ENCODE measurements at regions not wholly inside any gene's neighbourhood (a gene's known extent, or its start where the extent isn't known, plus 50 kb on each side); places are given as distances from the start of the nearest gene placed in this dataset.

DNA sequence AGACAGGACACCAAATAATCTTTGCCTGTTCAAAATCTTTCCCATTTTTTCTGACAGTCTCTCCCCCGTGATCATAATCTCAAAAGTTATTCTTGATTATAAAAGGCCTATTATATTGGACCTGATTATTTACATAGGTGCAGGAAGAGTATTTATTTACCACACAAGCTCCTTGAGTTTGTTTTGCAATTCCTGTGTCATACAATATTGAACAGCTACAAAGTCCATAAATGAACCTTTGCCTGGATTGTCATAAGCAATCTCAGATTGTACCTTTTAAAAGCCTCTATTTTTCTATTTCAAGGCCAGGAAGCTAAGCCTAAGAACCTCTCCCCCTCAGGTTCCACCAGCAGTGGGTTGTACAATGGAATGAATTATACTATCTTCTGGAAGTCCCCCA, 183.9 kb upstream of the MEOX2 start:
- Histone ChIP-seq H4K20me1 (ENCODE audit: control insufficient read depth, insufficient read depth, low read depth, low read length) (no peaks in the 10 kb centered on the region), H3K79me2 (ENCODE audit: control insufficient read depth, low read length) (no peaks in the 10 kb centered on the region), H3K9me2 (replicated peaks; ENCODE audit: control insufficient read depth, low read length) (no peaks in the 10 kb centered on the region), H3K27me3 (ENCODE audit: control insufficient read depth, low read length) (no peaks in the 10 kb centered on the region), H3K36me3 (ENCODE audit: control insufficient read depth, low read length) (no peaks in the 10 kb centered on the region), H3K4me1 (ENCODE audit: control insufficient read depth, low read length) (no peaks in the 10 kb centered on the region), H3K27ac (ENCODE audit: low read depth, low read length) (no peak overlapping the region), H3K4me3 (ENCODE audit: low read length) (no peak overlapping the region), H3K9me3 (ENCODE audit: control insufficient read depth, insufficient read depth, low read length) (no peaks in the 10 kb centered on the region), H3K4me2 (ENCODE audit: low read length) (no peak overlapping the region), H3F3A (ENCODE audit: control insufficient read depth, insufficient read depth) (no peaks in the 10 kb centered on the region)
- no peak for TF ChIP-seq EZH2phosphoT487 (IDR thresholded peaks at IDR 0.05; ENCODE audit: borderline replicate concordance, low read length)
- TF ChIP-seq, protein P1, sequence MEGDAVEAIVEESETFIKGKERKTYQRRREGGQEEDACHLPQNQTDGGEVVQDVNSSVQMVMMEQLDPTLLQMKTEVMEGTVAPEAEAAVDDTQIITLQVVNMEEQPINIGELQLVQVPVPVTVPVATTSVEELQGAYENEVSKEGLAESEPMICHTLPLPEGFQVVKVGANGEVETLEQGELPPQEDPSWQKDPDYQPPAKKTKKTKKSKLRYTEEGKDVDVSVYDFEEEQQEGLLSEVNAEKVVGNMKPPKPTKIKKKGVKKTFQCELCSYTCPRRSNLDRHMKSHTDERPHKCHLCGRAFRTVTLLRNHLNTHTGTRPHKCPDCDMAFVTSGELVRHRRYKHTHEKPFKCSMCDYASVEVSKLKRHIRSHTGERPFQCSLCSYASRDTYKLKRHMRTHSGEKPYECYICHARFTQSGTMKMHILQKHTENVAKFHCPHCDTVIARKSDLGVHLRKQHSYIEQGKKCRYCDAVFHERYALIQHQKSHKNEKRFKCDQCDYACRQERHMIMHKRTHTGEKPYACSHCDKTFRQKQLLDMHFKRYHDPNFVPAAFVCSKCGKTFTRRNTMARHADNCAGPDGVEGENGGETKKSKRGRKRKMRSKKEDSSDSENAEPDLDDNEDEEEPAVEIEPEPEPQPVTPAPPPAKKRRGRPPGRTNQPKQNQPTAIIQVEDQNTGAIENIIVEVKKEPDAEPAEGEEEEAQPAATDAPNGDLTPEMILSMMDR (IDR thresholded peaks at IDR 0.05; ENCODE audit: low read depth, low read length, poor library complexity, severe bottlenecking), result no peak

DNA sequence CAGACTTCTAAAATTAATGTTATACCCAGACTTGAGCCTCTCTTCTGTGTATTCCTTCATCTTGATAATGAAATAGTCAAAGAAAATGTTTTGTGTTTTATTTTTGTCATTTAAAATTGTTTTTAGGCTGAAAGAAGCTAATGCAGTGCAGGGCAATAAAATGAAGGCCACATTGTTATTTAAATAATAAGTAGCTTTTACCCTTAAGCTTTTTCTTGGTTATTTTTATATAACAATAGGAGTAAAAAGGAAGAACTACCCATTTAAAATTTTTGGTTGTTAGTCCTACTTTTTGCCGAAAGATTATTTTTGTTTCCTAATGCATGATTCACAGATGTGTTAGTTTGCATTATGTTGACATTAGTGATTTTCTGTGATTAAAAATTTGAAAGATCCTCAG, 181.0 kb upstream of the MEOX2 start:
- no peak overlapping the region for H3K27ac ChIP-seq (ENCODE audit: low read depth, low read length)
- H3K36me3 ChIP-seq (ENCODE audit: control insufficient read depth, low read length), result no peaks in the 10 kb centered on the region
- no peak overlapping the region for H3K4me2 ChIP-seq (ENCODE audit: low read length)
- 0 out of 2 replicates have a peak, but pooled peaks cover 3% of the 10 kb centered on the region for H3K9me2 ChIP-seq (replicated peaks; ENCODE audit: control insufficient read depth, low read length)
- no peaks in the 10 kb centered on the region for H3K4me1 ChIP-seq (ENCODE audit: control insufficient read depth, low read length)
- no peaks in the 10 kb centered on the region for H3K79me2 ChIP-seq (ENCODE audit: control insufficient read depth, low read length)
- no peak overlapping the region for H3K4me3 ChIP-seq (ENCODE audit: low read length)
- no peaks in the 10 kb centered on the region for H3F3A ChIP-seq (ENCODE audit: control insufficient read depth, insufficient read depth)
- H3K9me3 ChIP-seq (ENCODE audit: control insufficient read depth, insufficient read depth, low read length), result no peaks in the 10 kb centered on the region
- H4K20me1 ChIP-seq (ENCODE audit: control insufficient read depth, insufficient read depth, low read depth, low read length), result no peaks in the 10 kb centered on the region
- H3K27me3 ChIP-seq (ENCODE audit: control insufficient read depth, low read length), result no peaks in the 10 kb centered on the region
- no peak for TF ChIP-seq EZH2phosphoT487 (IDR thresholded peaks at IDR 0.05; ENCODE audit: borderline replicate concordance, low read length)
- TF ChIP-seq, protein P1 (IDR thresholded peaks at IDR 0.05; ENCODE audit: low read depth, low read length, poor library complexity, severe bottlenecking), result no peak

- Histone ChIP-seq H4K20me1 (ENCODE audit: control insufficient read depth, insufficient read depth, low read depth, low read length) (no peaks in the 10 kb centered on the region), H3K9me3 (ENCODE audit: control insufficient read depth, insufficient read depth, low read length) (no peaks in the 10 kb centered on the region), H3K36me3 (ENCODE audit: control insufficient read depth, low read length) (no peaks in the 10 kb centered on the region), H3K27me3 (ENCODE audit: control insufficient read depth, low read length) (no peaks in the 10 kb centered on the region), H3K4me1 (ENCODE audit: control insufficient read depth, low read length) (no peaks in the 10 kb centered on the region), H3K79me2 (ENCODE audit: control insufficient read depth, low read length) (no peaks in the 10 kb centered on the region), H3K4me2 (ENCODE audit: low read length) (no peak overlapping the region), H3K4me3 (ENCODE audit: low read length) (no peak overlapping the region), H3F3A (ENCODE audit: control insufficient read depth, insufficient read depth) (no peaks in the 10 kb centered on the region), H3K27ac (ENCODE audit: low read depth, low read length) (no peak overlapping the region), H3K9me2 (replicated peaks; ENCODE audit: control insufficient read depth, low read length) (0 out of 2 replicates have a peak, but pooled peaks cover 3% of the 10 kb centered on the region)
- TF ChIP-seq EZH2phosphoT487 (IDR thresholded peaks at IDR 0.05; ENCODE audit: borderline replicate concordance, low read length), result no peak
- TF ChIP-seq, protein P1 (IDR thresholded peaks at IDR 0.05; ENCODE audit: low read depth, low read length, poor library complexity, severe bottlenecking), result no peak
These were observed 180.3 kb upstream of the MEOX2 start for GRCh38 chr7:15866753-15867152.

DNA sequence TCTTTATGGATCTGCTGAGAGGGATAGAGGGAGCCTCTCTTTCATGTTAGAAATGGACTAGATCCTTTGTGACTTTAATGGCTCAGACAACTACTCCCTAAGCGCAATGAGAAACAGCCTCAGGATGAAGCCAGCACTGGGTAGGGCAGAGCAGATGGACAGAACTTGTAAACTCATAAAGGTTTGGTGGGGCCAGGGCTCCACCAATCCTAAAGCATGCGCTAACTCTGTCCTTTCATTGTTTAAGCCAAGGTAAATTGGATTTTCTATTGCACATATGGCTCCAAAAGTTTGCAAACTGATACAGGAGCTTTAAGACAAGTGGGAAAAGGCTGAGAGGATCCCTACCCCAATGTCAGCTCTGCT, 178.1 kb upstream of the MEOX2 start:
- Histone ChIP-seq H3K27me3 (ENCODE audit: control insufficient read depth, low read length) (no peaks in the 10 kb centered on the region), H4K20me1 (ENCODE audit: control insufficient read depth, insufficient read depth, low read depth, low read length) (no peaks in the 10 kb centered on the region), H3F3A (ENCODE audit: control insufficient read depth, insufficient read depth) (no peaks in the 10 kb centered on the region), H3K9me2 (replicated peaks; ENCODE audit: control insufficient read depth, low read length) (0 out of 2 replicates have a peak, but pooled peaks cover 3% of the 10 kb centered on the region), H3K36me3 (ENCODE audit: control insufficient read depth, low read length) (no peaks in the 10 kb centered on the region), H3K9me3 (ENCODE audit: control insufficient read depth, insufficient read depth, low read length) (no peaks in the 10 kb centered on the region), H3K4me1 (ENCODE audit: control insufficient read depth, low read length) (no peaks in the 10 kb centered on the region), H3K27ac (ENCODE audit: low read depth, low read length) (no peak overlapping the region), H3K4me2 (ENCODE audit: low read length) (no peak overlapping the region), H3K79me2 (ENCODE audit: control insufficient read depth, low read length) (no peaks in the 10 kb centered on the region), H3K4me3 (ENCODE audit: low read length) (no peak overlapping the region)
- TF ChIP-seq, protein P1 (IDR thresholded peaks at IDR 0.05; ENCODE audit: low read depth, low read length, poor library complexity, severe bottlenecking), result no peak
- no peak for TF ChIP-seq EZH2phosphoT487 (IDR thresholded peaks at IDR 0.05; ENCODE audit: borderline replicate concordance, low read length)

Data from DOHH2 (cell line).